Astrocyte (in vitro differentiated cells and primary cell): ENCODE measurements at regions not wholly inside any gene's neighbourhood (a gene's known extent, or its start where the extent isn't known, plus 50 kb on each side); places are given as distances from the start of the nearest gene placed in this dataset.

Experiments
- DNase-seq: peaks from one replicate; pipeline ENCODE4 v3.0.0-alpha.2; 2010; ENCODE audit warnings: low read depth
- FAIRE-seq: peaks from 2 replicates; lab custom pipeline; 2011; peaks lifted over from hg19 to GRCh38; lab: Jason Lieb, UNC
- H2AFZ ChIP-seq: 2 replicates; pipeline ENCODE4 v1.6.0; 2012; ENCODE audit warnings: low read depth, low read length, inconsistent platforms
- H3K27ac ChIP-seq: 2 replicates; pipeline ENCODE4 v1.5.1; 2011; ENCODE audit warnings: low read depth, low read length, inconsistent platforms
- H3K27me3 ChIP-seq: 2 replicates; pipeline ENCODE4 v1.6.0; 2011; ENCODE audit warnings: low read length, inconsistent platforms; ENCODE audit not compliant: insufficient read depth
- H3K36me3 ChIP-seq: 2 replicates; pipeline ENCODE4 v1.5.1; 2011; ENCODE audit warnings: low read length, inconsistent platforms; ENCODE audit not compliant: insufficient read depth
- H3K4me1 ChIP-seq: 2 replicates; pipeline ENCODE4 v1.5.1; 2011; ENCODE audit warnings: low read length, inconsistent platforms; ENCODE audit not compliant: insufficient read depth
- H3K4me2 ChIP-seq: 2 replicates; pipeline ENCODE4 v1.6.0; 2012; ENCODE audit warnings: low read length, inconsistent platforms
- H3K4me3 ChIP-seq: 2 replicates; pipeline ENCODE4 v1.5.1; 2011; ENCODE audit warnings: low read depth, mild to moderate bottlenecking, low read length, inconsistent platforms; ENCODE audit not compliant: insufficient read depth
- H3K79me2 ChIP-seq: 2 replicates; pipeline ENCODE4 v1.6.0; 2012; ENCODE audit warnings: mild to moderate bottlenecking, low read length, inconsistent platforms; ENCODE audit not compliant: insufficient read depth
- H3K9ac ChIP-seq: 2 replicates; pipeline ENCODE4 v1.6.0; 2012; ENCODE audit warnings: mild to moderate bottlenecking, low read length, inconsistent platforms
- H3K9me3 ChIP-seq: 2 replicates; pipeline ENCODE4 v1.5.1; 2012; ENCODE audit warnings: low read depth, mild to moderate bottlenecking, low read length, inconsistent platforms; ENCODE audit not compliant: insufficient read depth
- H4K20me1 ChIP-seq: 2 replicates; pipeline ENCODE4 v1.6.0; 2012; ENCODE audit warnings: low read length, inconsistent platforms; ENCODE audit not compliant: insufficient read depth
- H3K27ac Mint-ChIP-seq: one replicate; pipeline ENCODE4 v1.8.0; 2021; ENCODE audit warnings: mild to moderate bottlenecking, mixed read lengths; ENCODE audit not compliant: unreplicated experiment
- H3K27me3 Mint-ChIP-seq: one replicate; pipeline ENCODE4 v1.8.0; 2021; ENCODE audit warnings: low read depth, mixed read lengths; ENCODE audit not compliant: unreplicated experiment
- H3K36me3 Mint-ChIP-seq: one replicate; pipeline ENCODE4 v1.8.0; 2021; ENCODE audit warnings: low read depth, mixed read lengths; ENCODE audit not compliant: unreplicated experiment
- H3K4me1 Mint-ChIP-seq: one replicate; pipeline ENCODE4 v1.8.0; 2021; ENCODE audit warnings: low read depth, mixed read lengths; ENCODE audit not compliant: unreplicated experiment
- H3K4me3 Mint-ChIP-seq: one replicate; pipeline ENCODE4 v1.8.0; 2021; ENCODE audit warnings: mild to moderate bottlenecking, moderate library complexity, mixed read lengths; ENCODE audit not compliant: unreplicated experiment
- H3K9me3 Mint-ChIP-seq: one replicate; pipeline ENCODE4 v1.8.0; 2021; ENCODE audit warnings: mild to moderate bottlenecking, mixed read lengths; ENCODE audit not compliant: unreplicated experiment
- CTCF ChIP-seq: IDR thresholded peaks from 2 replicates; pipeline ENCODE4 v1.5.1; 2011; ENCODE audit warnings: low read depth, mild to moderate bottlenecking, inconsistent platforms, low read length, moderate library complexity; ENCODE audit not compliant: insufficient read depth
- EZH2 ChIP-seq: IDR thresholded peaks from 2 replicates; pipeline ENCODE4 v1.6.1; 2012; ENCODE audit warnings: mild to moderate bottlenecking, low read length, inconsistent platforms; ENCODE audit not compliant: insufficient read depth

GRCh38 chr1:84077476-84078107 is 66.5 kb upstream of the PRKACB start:
- Histone ChIP-seq H3K4me1 (no peaks in the 10 kb centered on the region), H3K79me2 (peaks cover 37% of the 10 kb centered on the region), H3K27me3 (no peaks in the 10 kb centered on the region), H3K4me2 (peak overlapping the region; percentile 88), H3K9ac (peak overlapping the region; percentile 93), H3K27ac (peak overlapping the region; percentile 91), H3K4me3 (peak overlapping the region; percentile 86), H3K9me3 (no peaks in the 10 kb centered on the region), H4K20me1 (peaks cover 6% of the 10 kb centered on the region), H3K36me3 (no peaks in the 10 kb centered on the region), H2AFZ (peak overlapping the region; percentile 97)
- TF ChIP-seq CTCF (no peak), EZH2 (no peak)
- FAIRE-seq: no peak
- no peaks in the 10 kb centered on the region for H3K27me3 Mint-ChIP-seq
- peak; percentile 58 for DNase-seq
- H3K27ac Mint-ChIP-seq: peak overlapping the region; percentile 75
- H3K4me3 Mint-ChIP-seq: peak overlapping the region; percentile 93
- no peaks in the 10 kb centered on the region for H3K9me3 Mint-ChIP-seq
- no peaks in the 10 kb centered on the region for H3K36me3 Mint-ChIP-seq
- peaks cover 6% of the 10 kb centered on the region for H3K4me1 Mint-ChIP-seq

- FAIRE-seq (no peak), DNase-seq (peak; percentile 33)
- Histone ChIP-seq H3K79me2 (peaks cover 12% of the 10 kb centered on the region), H3K4me1 (no peaks in the 10 kb centered on the region), H3K27ac (no peak overlapping the region), H2AFZ (no peak overlapping the region), H3K4me2 (no peak overlapping the region), H4K20me1 (no peaks in the 10 kb centered on the region), H3K9ac (no peak overlapping the region), H3K4me3 (no peak overlapping the region), H3K9me3 (no peaks in the 10 kb centered on the region), H3K36me3 (no peaks in the 10 kb centered on the region), H3K27me3 (no peaks in the 10 kb centered on the region)
- H3K27me3 Mint-ChIP-seq: no peaks in the 10 kb centered on the region
- peaks cover 10% of the 10 kb centered on the region for H3K9me3 Mint-ChIP-seq
- no peak overlapping the region for H3K4me3 Mint-ChIP-seq
- H3K36me3 Mint-ChIP-seq: peaks cover 6% of the 10 kb centered on the region
- no peak overlapping the region for H3K27ac Mint-ChIP-seq
- H3K4me1 Mint-ChIP-seq: peaks cover 2% of the 10 kb centered on the region
- no peak for TF ChIP-seq CTCF
- TF ChIP-seq EZH2: no peak
These were observed 70.8 kb upstream of the PRKACB start for GRCh38 chr1:84073266-84073665.

GRCh38 chr1:84069236-84069845 is 70.4 kb upstream of the TTLL7 start:
- Histone ChIP-seq H3K36me3 (no peaks in the 10 kb centered on the region), H3K9me3 (no peaks in the 10 kb centered on the region), H3K4me3 (no peak overlapping the region), H3K4me1 (no peaks in the 10 kb centered on the region), H2AFZ (no peak overlapping the region), H3K4me2 (no peak overlapping the region), H3K27me3 (no peaks in the 10 kb centered on the region), H3K27ac (no peak overlapping the region), H3K79me2 (no peaks in the 10 kb centered on the region), H3K9ac (no peak overlapping the region), H4K20me1 (no peaks in the 10 kb centered on the region)
- DNase-seq (no peak), FAIRE-seq (no peak)
- no peak overlapping the region for H3K4me3 Mint-ChIP-seq
- TF ChIP-seq CTCF: no peak
- no peak for TF ChIP-seq EZH2
- H3K27ac Mint-ChIP-seq: no peak overlapping the region
- H3K36me3 Mint-ChIP-seq: peaks cover 6% of the 10 kb centered on the region
- H3K27me3 Mint-ChIP-seq: no peaks in the 10 kb centered on the region
- no peaks in the 10 kb centered on the region for H3K4me1 Mint-ChIP-seq
- peaks cover 16% of the 10 kb centered on the region for H3K9me3 Mint-ChIP-seq
